ENCODE measurements at regions not wholly inside any gene's neighbourhood (a gene's known extent, or its start where the extent isn't known, plus 50 kb on each side); places are given as distances from the start of the nearest gene placed in this dataset.
"Not testable (repeated sequence)": the region's sequence is repeated elsewhere in the genome, so short reads cannot be mapped to it uniquely, and the experiment has no call there.

DNA sequence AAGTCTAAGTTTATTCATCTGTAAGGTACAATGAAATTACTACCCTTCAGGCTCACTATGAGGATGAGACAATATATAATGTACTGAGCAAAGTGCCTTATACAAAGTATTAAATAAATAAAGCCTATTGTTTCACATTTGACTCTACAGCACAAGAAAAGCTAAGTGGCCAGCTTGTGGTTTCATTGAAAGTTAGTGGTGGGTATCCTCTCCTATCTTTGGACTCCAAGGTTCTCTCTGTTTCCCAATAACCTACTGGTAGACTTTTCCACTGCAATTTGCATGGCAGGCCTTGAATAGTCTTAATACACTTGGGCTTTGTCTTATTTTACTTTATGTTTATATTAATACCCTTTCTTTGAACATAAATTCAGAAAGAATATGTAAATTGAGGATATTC, 262.7 kb downstream of the DEPDC1B start:
- no peak for DNase-seq

- DNase-seq = no peak
These were observed 263.4 kb downstream of the DEPDC1B start for GRCh38 chr5:60436518-60436917.

DNA sequence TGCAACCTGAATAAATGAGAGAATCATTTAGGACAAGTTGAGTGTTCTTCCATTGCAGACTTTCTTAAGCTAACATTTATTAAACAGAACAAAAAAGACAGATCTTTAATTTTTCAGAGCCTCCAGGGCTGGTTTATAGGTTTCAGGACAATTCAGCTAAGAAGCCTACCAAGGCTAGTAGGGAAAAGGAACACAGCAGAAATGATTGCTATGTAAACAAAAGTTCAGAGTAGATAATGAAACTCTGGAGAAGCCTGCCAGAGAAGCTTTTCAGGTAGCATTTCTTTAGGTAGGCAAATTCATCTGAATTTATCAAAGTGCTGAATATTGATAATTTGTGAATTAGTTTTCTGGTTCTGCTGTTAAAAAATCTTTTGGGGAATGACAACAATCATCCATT, 264.2 kb downstream of the DEPDC1B start:
- DNase-seq = no peak

DNA sequence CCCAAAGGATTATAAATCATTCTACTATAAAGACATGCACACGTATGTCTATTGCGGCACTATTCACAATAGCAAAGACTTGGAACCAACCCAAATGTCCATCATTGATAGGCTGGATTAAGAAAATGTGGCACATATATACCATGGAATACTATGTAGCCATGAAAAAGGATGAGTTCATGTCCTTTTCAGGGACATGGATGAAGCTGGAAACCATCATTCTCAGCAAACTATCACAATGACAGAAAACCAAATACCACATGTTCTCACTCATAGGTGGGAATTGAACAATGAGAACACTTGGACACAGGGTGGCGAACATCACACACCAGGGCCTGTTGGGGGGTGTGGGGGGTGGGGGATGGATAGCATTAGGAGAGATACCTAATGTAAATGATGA, 273.8 kb downstream of the DEPDC1B start:
- DNase-seq = not testable (repeated sequence)

DNA sequence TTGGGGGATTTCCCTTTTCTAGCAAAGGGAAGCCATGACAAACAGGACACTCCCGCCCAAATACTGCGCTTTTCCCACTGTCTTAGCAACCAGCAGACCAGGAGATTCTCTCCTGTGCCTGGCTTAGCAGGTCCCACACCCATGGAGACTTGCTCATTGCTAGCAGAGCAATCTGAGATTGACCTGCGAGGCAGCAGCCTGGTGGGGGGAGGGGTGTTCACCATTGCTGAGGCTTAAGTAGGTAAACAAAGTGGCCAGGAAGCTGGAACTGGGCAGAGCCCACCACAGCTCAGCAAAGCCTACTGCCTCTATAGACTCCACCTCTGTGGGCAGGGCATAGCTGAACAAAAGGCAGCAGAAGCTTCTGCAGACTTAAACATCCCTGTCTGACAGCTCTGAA, 279.2 kb downstream of the DEPDC1B start:
- DNase-seq = not testable (repeated sequence)

DNA sequence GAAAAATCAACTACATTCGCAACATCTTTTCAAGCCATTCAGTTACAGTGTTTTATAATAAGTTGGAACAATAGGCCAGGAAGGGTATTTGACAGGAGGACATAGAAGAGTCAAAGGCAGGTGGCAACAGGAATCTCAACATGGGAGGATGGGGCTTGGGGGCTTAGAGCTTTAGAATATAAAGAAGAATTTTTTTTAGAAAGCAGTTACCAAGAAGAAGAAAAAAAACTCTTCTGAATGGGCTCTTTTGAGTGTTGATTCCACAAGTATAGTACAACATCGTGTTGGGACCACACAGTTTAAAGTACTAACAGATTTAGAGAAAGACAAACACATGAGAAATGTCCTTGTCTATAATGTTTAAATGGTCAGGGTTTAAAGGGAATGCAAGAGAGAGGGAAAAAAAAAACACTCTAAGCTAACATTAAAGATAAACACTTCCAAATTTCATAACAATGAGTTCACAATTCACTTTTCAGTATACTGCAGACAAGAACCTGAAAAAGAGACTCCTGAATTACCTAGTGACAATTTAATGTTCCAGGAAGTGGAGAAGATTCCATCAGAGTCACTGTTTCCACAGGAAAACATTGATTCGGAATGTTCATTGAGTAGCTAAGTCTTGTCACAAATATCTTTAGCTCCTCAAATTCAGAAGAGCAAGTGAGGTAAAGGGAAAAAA, 282.3 kb downstream of the DEPDC1B start:
- no peak for DNase-seq

- DNase-seq = no peak
These were observed 284.5 kb downstream of the DEPDC1B start for GRCh38 chr5:60415443-60415842.

- no peak for DNase-seq
These were observed 289.5 kb downstream of the DEPDC1B start for GRCh38 chr5:60410427-60410826.

GRCh38 chr5:60404171-60404570, 295.8 kb downstream of the DEPDC1B start:
- DNase-seq = no peak

- no peak for DNase-seq
These were observed 296.5 kb downstream of the DEPDC1B start for GRCh38 chr5:60403343-60404006.

DNA sequence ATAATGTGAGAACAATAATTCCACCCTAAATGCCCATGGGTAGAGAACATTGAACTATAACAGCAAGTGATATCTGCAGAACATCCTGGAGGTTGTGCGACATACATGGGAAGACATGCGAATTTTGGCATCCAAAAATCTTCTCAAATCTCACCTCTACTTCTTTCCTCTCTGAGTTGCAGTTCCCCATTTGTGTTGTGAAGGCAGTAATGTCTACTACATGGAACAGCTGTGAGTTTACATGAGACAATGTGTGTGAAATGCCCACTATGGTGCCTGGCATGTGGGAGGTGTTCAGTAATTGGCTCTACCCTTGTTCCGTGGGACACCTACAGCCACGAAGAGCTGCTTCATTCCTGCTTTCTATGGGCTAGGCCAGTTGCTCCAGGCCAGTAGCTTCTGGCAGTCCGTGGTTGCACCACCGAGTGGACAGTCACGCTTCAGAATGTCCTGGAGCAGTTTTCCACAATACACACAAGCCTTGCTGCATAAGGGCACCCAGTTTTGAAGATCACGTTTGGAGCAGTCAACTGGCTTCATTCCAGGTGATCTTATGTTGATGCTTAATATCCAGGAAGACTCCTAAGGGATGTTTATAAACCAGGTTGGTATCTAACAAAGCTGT, 297.7 kb downstream of the DEPDC1B start:
- DNase-seq = no peak

DNA sequence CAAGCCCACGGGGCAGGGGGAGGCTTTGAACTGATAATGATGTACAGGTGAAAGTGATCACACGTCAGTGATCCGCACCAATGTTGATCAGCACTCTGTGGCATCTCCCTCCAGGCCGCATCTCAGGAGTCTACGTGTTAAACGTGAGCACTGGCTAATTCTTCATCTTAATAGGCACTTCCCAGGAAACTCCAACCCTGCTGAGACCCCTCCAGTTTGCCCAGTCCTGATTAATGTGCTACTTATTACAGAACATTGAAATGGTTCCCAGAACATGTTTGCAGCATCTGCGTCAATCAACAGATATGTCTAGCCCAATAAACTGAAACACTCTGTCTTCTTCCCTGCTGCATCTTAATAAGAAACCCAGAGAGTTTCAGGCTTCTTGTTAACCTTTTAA, 298.4 kb downstream of the DEPDC1B start:
- no peak for DNase-seq

DNA sequence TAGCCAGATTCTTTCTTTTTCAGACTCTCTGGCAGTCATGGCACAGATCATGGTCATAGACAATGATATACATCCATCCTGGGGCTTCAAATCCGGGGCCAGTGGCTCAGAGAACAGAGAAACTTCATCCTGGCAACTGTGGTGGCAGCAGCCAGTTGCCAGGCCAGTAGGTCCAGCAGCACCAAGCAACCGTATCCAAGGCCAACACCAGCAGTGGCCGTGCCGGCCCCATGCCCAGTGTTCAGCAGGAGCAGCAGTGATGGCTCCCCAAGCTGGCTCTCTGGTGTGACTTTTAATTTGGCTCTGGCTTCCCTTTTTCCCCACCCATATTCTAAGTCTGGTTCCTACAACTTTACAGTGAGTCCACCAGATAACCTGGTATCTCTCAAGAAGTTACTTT, 300.5 kb downstream of the DEPDC1B start:
- DNase-seq = no peak

- no peak for DNase-seq
These were observed 304.1 kb downstream of the DEPDC1B start for GRCh38 chr5:60395712-60396329.

DNA sequence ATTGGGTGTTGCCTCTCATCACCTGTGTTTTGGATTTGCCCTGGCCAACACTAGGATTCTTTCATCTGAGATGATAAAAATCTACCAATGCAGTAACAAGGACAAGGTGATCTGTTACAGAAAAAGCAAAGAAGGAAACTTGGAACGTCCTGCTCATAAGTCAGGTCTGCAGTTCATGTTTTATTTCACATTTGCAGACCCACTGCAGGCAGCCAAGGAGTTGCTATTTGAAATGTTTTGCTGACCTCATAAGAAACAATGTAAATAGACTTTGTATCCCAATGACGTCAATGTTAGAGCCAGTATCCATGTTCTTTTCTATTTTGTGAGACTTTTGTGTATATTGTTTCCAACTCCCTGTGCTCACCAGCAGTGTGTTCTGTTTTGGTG, 312.9 kb downstream of the DEPDC1B start:
- DNase-seq = peak in 1 of 2 experiments; percentile 19

DNA sequence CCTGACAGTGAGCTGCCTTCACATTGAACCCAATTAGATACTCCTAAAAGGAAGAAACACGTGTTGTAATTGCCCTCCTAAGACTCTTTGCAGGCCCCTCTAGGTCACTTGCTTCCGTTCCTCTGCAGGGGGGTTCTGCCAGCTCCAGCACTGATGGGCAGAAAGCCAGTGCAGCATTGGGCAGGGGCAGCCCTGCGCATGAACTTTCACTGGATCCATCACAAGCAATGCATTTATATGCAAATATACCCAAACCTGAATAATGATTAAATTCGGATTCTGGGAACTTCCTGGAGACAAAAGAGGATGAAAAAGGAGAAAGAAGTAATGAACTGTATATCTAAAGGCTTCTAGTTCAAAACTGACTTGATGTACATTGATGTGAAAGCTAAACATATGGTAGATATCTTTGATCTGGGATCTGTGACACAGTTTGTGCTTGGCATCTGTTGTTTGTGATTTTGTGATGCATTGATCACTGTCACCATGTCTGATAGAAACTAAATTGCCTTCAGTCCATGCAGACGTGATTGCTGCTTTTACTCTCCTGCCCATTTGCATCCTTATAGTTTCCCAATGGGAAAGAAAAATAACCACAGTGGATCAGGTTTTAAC, 313.4 kb downstream of the DEPDC1B start:
- no peak for DNase-seq

DNA sequence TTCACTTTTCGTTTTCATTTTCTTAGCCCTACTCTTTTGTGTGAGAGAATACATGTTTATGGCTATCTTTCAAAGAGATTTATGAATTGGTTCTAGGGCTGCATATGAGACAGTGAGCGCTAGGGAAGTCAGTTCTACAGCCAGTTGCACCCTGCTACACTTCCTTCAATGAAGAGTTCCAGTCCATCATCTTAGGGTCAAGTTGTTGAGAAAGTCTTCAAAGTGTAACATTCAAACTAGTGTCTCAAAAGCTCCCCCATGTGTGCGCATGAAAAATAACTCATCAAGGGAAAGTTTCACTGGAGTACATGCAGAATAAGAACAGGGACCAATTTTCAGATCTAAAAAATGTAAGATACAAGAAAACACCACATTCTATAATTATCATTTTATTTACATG, 317.2 kb downstream of the DEPDC1B start:
- DNase-seq = no peak

DNA sequence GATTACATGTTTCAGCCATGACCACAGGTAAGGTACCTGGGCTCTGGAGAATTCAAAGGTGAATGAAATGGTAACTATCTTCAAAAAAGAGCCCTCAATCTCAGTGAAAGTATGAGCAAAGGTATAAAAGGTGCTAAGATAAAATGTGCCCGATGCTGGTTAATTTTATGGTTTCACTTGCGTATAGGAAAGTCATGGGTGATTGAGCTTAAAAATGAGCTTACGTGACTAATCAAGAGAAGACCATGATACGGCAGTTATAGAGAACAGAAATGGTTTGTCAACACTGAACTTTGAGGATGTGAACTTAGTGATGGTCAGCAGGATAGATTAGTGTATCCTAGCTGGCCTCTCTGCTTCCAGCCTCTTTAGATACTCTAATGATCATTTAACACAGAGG, 320.1 kb downstream of the DEPDC1B start:
- DNase-seq = no peak

- DNase-seq = no peak
These were observed 322.1 kb downstream of the DEPDC1B start for GRCh38 chr5:60377826-60378225.

DNA sequence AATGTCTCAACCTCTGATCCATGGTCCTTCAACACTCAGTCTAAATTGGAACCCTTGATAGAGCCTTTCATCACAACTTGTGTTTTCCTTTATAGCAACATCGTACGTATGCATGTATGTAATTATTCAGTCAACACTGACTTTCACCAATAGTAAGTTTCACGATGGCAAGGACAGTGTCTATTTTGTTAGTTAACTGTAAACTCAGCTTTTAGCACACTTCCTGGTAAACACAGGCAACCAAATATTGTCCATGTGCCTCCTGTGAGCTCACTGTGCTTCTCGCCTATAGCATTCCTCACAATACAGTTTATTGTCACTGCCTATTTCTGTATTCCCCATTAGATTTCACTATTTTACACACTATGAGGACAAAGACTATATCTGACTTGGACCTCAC, 323.1 kb downstream of the DEPDC1B start:
- no peak for DNase-seq

DNA sequence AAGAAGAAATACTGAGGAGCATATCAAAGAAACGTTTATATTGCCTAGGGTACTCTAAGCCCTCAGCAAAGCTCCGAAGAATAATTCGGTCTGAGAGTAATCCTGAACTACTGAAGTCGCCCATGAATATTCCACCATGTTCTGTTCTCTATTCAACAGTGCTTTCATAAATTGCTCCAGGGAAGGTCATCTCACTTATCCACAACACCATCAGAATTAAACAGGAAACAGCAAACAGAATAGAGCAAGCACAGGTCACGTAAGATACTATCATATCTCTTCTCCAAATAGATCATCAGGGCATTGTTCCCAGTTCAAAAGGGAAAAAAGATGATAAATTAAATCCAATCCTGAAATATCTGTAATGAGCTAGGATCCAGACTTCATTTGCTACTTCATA, 325.6 kb downstream of the DEPDC1B start:
- no peak for DNase-seq

DNA sequence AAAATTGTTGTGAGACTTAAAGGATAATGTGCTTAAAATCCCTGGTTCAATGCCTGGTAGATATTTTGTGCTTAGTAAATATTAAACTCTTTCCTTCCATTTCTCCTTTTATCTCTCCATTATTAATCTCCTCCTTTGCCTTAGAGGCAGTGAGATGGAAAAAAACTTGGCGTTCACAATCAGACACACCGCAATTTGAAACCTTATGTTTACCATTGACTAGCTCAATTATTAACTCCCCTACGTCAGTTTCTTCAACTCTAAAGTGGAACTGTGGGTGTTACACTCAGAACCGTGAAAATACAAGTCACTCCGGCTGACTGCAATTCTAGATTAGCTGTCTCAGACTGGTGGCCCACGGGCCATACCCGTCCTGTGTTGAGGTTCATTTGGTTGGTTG, 327.2 kb downstream of the DEPDC1B start:
- DNase-seq = no peak

GRCh38 chr5:60371065-60371464, 328.9 kb downstream of the DEPDC1B start:
- no peak for DNase-seq

GRCh38 chr5:60370508-60370907, 329.5 kb downstream of the DEPDC1B start:
- DNase-seq = no peak
